Caco-2 (cell line): ENCODE measurements at regions not wholly inside any gene's neighbourhood (a gene's known extent, or its start where the extent isn't known, plus 50 kb on each side); places are given as distances from the start of the nearest gene placed in this dataset.

Source experiments
- BruUV-seq: library from RNA; stranded (reverse); fragments of 400-500 nt; replicated peaks from 2 replicates; lab custom pipeline; 2021; lab: Mats Ljungman, UMichigan
- CTCF ChIA-PET: fragments of 300-600 bp; sonication (Branson Sonifier 250); formaldehyde crosslinking; loops from one replicate; lab custom pipeline; 2022; ENCODE audit warnings: antibody characterized with exemption; lab: Charles Lee
- POLR2A ChIA-PET: fragments of 300-600 bp; sonication (Branson Sonifier 250); formaldehyde crosslinking; loops from one replicate; lab custom pipeline; 2022; ENCODE audit warnings: antibody characterized with exemption; lab: Charles Lee
- DNase-seq, 2 experiments: peaks; one replicate each; pipeline versions ENCODE4 v3.0.0 to v3.0.0-alpha.2; 2020 to 2022
- H3K27me3 ChIP-seq: replicated peaks from 2 replicates; pipeline ENCODE4 v1.6.0; 2011; ENCODE audit warnings: low read length; ENCODE audit not compliant: control insufficient read depth, insufficient read depth
- H3K36me3 ChIP-seq: 2 replicates; pipeline ENCODE4 v1.5.1; 2011; ENCODE audit warnings: low read length; ENCODE audit not compliant: control insufficient read depth, insufficient read depth
- H3K4me1 ChIP-seq: fragments of 250-450 bp; sonication (Bioruptor Pico); 2 replicates; pipeline ENCODE4 v1.5.1; 2020; ENCODE audit warnings: mild to moderate bottlenecking
- H3K4me3 ChIP-seq: 2 replicates; pipeline ENCODE4 v1.5.1; 2011; ENCODE audit warnings: low read depth, mild to moderate bottlenecking, control low read depth, low read length
- H3K9me3 ChIP-seq: fragments of 250-450 bp; sonication (Bioruptor Pico); 2 replicates; pipeline ENCODE4 v1.5.1; 2020; ENCODE audit warnings: mild to moderate bottlenecking, moderate library complexity
- H3K27ac Mint-ChIP-seq: one replicate; pipeline ENCODE4 v1.8.0; 2022; ENCODE audit warnings: mixed read lengths; ENCODE audit not compliant: unreplicated experiment
- H3K27me3 Mint-ChIP-seq: one replicate; pipeline ENCODE4 v1.8.0; 2022; ENCODE audit warnings: mixed read lengths; ENCODE audit not compliant: insufficient read depth, unreplicated experiment
- H3K36me3 Mint-ChIP-seq: one replicate; pipeline ENCODE4 v1.8.0; 2022; ENCODE audit warnings: mild to moderate bottlenecking, mixed read lengths; ENCODE audit not compliant: insufficient read depth, unreplicated experiment
- H3K4me1 Mint-ChIP-seq: one replicate; pipeline ENCODE4 v1.8.0; 2022; ENCODE audit warnings: low read depth, mixed read lengths; ENCODE audit not compliant: unreplicated experiment
- H3K4me3 Mint-ChIP-seq: one replicate; pipeline ENCODE4 v1.8.0; 2022; ENCODE audit warnings: mild to moderate bottlenecking, moderate library complexity, mixed read lengths; ENCODE audit not compliant: unreplicated experiment
- H3K9me3 Mint-ChIP-seq: one replicate; pipeline ENCODE4 v1.8.0; 2022; ENCODE audit warnings: mixed read lengths; ENCODE audit not compliant: unreplicated experiment
- intact Hi-C: fragments of 100-400 bp; cut with micrococcal nuclease; formaldehyde crosslinking; loops from one replicate; pipeline ENCODE4 v1.10.0; 2022; ENCODE audit not compliant: unreplicated experiment
- TF ChIP-seq, protein P1 (sequence below), 2 experiments: fragments of 200-600 bp in 1 of 2; IDR thresholded peaks; 1 replicate in 1 of 2; 2 replicates in 1 of 2; pipeline versions ENCODE4 v1.5.1 to v1.8.0; 2011 to 2022; ENCODE audit warnings: antibody characterized with exemption in 1 of 2, control low read depth in 1 of 2, inconsistent platforms in 1 of 2, low read depth in 1 of 2, low read length in 1 of 2, mild to moderate bottlenecking in 1 of 2, moderate library complexity in 1 of 2; ENCODE audit not compliant: insufficient read depth in 1 of 2, severe bottlenecking in 1 of 2, unreplicated experiment in 1 of 2

DNA sequence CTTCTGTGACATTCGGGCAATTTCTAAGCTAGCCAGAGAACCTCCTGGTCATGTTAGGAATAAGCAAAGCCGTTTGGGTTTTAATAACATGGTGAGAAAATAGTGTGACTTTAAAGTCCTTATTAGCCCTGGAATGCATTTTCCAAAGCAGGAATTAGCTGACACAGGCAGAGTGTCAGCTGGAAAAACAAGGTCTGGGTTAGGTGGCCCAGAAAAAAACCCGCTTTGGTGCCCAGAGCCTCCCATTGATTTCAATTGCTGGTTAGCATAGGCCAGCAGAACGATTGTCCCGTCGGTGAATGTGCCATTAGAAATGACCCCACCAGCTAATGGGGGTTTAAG is 62.1 kb upstream of the CPEB4 start:
- Histone ChIP-seq H3K4me3 (no peak overlapping the region), H3K4me1 (peaks cover 50% of the 10 kb centered on the region), H3K36me3 (no peaks in the 10 kb centered on the region), H3K9me3 (no peaks in the 10 kb centered on the region), H3K27me3 (no peaks in the 10 kb centered on the region)
- no peak overlapping the region for H3K4me3 Mint-ChIP-seq
- CTCF ChIA-PET, result interaction anchor here (1.0 kb wide), 1 partner anchor 100 kb away, joined by 3 read pairs; no protein-coding TSS in a partner anchor
- BruUV-seq, result no TSS peak
- H3K27ac Mint-ChIP-seq, result no peak overlapping the region
- POLR2A ChIA-PET, result interaction anchor here (1.5 kb wide), 1 partner anchor 62 kb away, joined by 5 read pairs; the partner anchor contains the start of gene CPEB4
- H3K9me3 Mint-ChIP-seq, result peaks cover 13% of the 10 kb centered on the region
- DNase-seq, result no peak
- intact Hi-C loops, result no loop called here
- peaks cover 49% of the 10 kb centered on the region for H3K4me1 Mint-ChIP-seq
- peaks cover 6% of the 10 kb centered on the region for H3K36me3 Mint-ChIP-seq
- H3K27me3 Mint-ChIP-seq, result no peaks in the 10 kb centered on the region
- TF ChIP-seq, protein P1, sequence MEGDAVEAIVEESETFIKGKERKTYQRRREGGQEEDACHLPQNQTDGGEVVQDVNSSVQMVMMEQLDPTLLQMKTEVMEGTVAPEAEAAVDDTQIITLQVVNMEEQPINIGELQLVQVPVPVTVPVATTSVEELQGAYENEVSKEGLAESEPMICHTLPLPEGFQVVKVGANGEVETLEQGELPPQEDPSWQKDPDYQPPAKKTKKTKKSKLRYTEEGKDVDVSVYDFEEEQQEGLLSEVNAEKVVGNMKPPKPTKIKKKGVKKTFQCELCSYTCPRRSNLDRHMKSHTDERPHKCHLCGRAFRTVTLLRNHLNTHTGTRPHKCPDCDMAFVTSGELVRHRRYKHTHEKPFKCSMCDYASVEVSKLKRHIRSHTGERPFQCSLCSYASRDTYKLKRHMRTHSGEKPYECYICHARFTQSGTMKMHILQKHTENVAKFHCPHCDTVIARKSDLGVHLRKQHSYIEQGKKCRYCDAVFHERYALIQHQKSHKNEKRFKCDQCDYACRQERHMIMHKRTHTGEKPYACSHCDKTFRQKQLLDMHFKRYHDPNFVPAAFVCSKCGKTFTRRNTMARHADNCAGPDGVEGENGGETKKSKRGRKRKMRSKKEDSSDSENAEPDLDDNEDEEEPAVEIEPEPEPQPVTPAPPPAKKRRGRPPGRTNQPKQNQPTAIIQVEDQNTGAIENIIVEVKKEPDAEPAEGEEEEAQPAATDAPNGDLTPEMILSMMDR (IDR thresholded peaks at IDR 0.05; ENCODE audit: insufficient read depth in 1 of 2, low read depth in 1 of 2, low read length in 1 of 2, severe bottlenecking in 1 of 2, unreplicated experiment in 1 of 2), result no peak

DNA sequence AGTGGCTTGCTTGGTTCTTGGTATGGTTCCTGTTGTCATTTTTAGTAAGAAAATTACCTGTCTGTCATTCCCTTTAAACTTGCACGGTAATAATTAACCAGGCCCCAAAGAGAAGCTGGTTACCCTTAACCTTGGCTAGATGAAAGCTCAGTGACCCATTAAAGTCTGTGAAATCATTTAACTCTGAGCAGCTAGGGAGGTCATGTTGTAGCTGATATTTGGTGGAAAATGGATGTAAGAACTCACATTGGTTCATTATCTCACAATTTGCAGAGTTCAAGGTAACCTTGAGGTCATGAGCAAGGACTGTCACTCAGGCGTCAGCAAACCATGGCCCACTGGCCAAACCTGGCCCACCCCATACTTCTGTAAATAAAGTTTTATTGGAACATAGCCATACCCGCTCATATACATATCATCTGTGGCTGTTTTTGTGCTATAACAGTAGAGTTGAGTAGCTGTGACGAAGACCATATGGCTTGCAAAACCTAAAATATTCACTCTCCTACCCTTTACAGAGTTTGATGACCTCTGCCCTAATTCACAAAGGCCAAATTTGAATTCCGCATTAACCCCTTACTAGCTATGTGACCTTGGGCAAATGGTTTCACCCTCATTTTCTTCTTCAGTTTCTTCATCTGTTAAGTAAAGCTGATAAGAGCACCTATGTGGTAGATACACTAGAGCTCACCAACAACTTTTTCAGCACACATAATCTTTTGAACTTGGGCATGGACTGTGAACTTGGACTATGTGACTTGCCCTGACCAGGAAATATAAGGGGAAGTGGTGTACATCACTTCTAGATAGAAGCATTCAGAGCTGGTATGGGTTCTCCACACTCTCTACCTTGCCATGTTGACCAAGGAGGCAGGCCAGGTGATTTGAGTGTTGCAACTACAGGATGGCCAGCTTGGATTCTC is 61.5 kb upstream of the CPEB4 start:
- no peak for DNase-seq
- intact Hi-C loops, result no loop called here
- ChIA-PET CTCF (interaction anchor here (1.0 kb wide), 1 partner anchor 99 kb away, joined by 3 read pairs; no protein-coding TSS in a partner anchor), POLR2A (interaction anchor here (1.5 kb wide), 1 partner anchor 61 kb away, joined by 5 read pairs; the partner anchor contains the start of gene CPEB4)
- Histone ChIP-seq H3K27me3 (no peaks in the 10 kb centered on the region), H3K9me3 (no peaks in the 10 kb centered on the region), H3K4me1 (peaks cover 50% of the 10 kb centered on the region), H3K36me3 (no peaks in the 10 kb centered on the region), H3K4me3 (no peak overlapping the region)
- Mint-ChIP-seq H3K27me3 (no peaks in the 10 kb centered on the region), H3K36me3 (peaks cover 6% of the 10 kb centered on the region), H3K4me1 (peaks cover 43% of the 10 kb centered on the region), H3K4me3 (no peak overlapping the region), H3K9me3 (peaks cover 13% of the 10 kb centered on the region), H3K27ac (peak overlapping the region; percentile 60)
- no TSS peak for BruUV-seq
- TF ChIP-seq, protein P1 (IDR thresholded peaks at IDR 0.05; ENCODE audit: insufficient read depth in 1 of 2, low read depth in 1 of 2, low read length in 1 of 2, severe bottlenecking in 1 of 2, unreplicated experiment in 1 of 2), result no peak

DNA sequence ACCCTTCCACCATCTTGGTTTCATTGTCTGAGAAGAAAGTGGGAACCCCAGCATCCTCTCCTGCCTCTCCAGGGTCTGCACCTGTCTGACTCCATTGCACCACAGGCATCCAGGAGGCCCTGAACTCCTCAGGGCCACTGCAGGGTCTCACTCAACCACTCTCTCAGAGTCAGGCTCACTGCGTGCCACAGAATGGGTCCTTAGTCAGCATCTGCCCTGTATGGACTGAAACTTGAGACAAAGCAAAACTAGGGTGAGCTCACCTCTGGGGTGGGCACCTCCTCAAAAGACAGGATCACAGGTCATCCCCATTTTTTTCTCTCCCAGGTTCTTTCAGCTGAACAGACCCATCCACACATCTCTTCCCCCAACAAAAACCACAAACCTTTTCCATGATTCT is 59.2 kb upstream of the CPEB4 start:
- DNase-seq, result no peak
- POLR2A ChIA-PET, result no interaction called here
- peaks cover 40% of the 10 kb centered on the region for H3K4me1 ChIP-seq
- H3K4me3 ChIP-seq, result no peak overlapping the region
- Mint-ChIP-seq H3K36me3 (peaks cover 2% of the 10 kb centered on the region), H3K27me3 (no peaks in the 10 kb centered on the region), H3K4me1 (peaks cover 29% of the 10 kb centered on the region), H3K9me3 (peaks cover 13% of the 10 kb centered on the region), H3K27ac (no peak overlapping the region), H3K4me3 (no peak overlapping the region)
- BruUV-seq, result no TSS peak
- no peaks in the 10 kb centered on the region for H3K36me3 ChIP-seq
- CTCF ChIA-PET, result no interaction called here
- TF ChIP-seq, protein P1 (IDR thresholded peaks at IDR 0.05; ENCODE audit: insufficient read depth in 1 of 2, low read depth in 1 of 2, low read length in 1 of 2, severe bottlenecking in 1 of 2, unreplicated experiment in 1 of 2), result no peak
- H3K9me3 ChIP-seq, result no peaks in the 10 kb centered on the region
- H3K27me3 ChIP-seq, result no peaks in the 10 kb centered on the region
- intact Hi-C loops, result no loop called here
